Peyer's patch (tissue), 4 donors: ENCODE measurements at regions not wholly inside any gene's neighbourhood (a gene's known extent, or its start where the extent isn't known, plus 50 kb on each side); places are given as distances from the start of the nearest gene placed in this dataset.

Source experiments
- DNase-seq, 3 donors: peaks; one replicate each; pipeline ENCODE4 v3.0.0-alpha.2; 2017 to 2019
- H3K27ac ChIP-seq, 4 donors: fragments of 200-600 bp; sonication (generic); one replicate each; pipeline ENCODE4 v1.5.1; 2016 to 2019
- H3K27me3 ChIP-seq, 2 donors: fragments of 200-600 bp; sonication (generic); one replicate each; pipeline ENCODE4 v1.5.1; 2019
- H3K36me3 ChIP-seq, 3 donors: fragments of 200-600 bp; sonication (generic); one replicate each; pipeline ENCODE4 v1.5.1; 2016 to 2019
- H3K4me1 ChIP-seq, 4 donors: fragments of 200-600 bp; sonication (generic); one replicate each; pipeline ENCODE4 v1.5.1; 2016 to 2019
- H3K4me3 ChIP-seq, 4 donors: fragments of 200-600 bp; sonication (generic); 1 replicate in 3 of 4; 2 replicates in 1 of 4; pipeline ENCODE4 v1.5.1; 2016 to 2019; ENCODE audit warnings: mild to moderate bottlenecking in 1 of 4
- H3K9me3 ChIP-seq, 4 donors: fragments of 200-600 bp; sonication (generic); one replicate each; pipeline ENCODE4 v1.5.1; 2016 to 2019; ENCODE audit warnings: mild to moderate bottlenecking in 1 of 4
- CTCF ChIP-seq, 6 experiments: fragments of 450-650 bp in 4 of 6; fragments of 200-600 bp in 2 of 6; sonication (generic) in 1 of 6; IDR thresholded peaks; one replicate each; pipeline ENCODE4 v1.5.1; 2017 to 2019; ENCODE audit warnings: antibody characterized with exemption in 6 of 6, mild to moderate bottlenecking in 3 of 6, moderate library complexity in 1 of 6
- POLR2A ChIP-seq, 2 donors: fragments of 450-650 bp; IDR thresholded peaks; one replicate each; pipeline ENCODE4 v1.5.1; 2017; ENCODE audit warnings: antibody characterized with exemption in 2 of 2, mild to moderate bottlenecking in 2 of 2, moderate library complexity in 2 of 2

- Histone ChIP-seq H3K36me3 (no peaks in the 10 kb centered on the region), H3K4me1 (no peaks in the 10 kb centered on the region), H3K27me3 (no peaks in the 10 kb centered on the region), H3K9me3 (no peaks in the 10 kb centered on the region), H3K27ac (no peak overlapping the region), H3K4me3 (no peak overlapping the region)
- TF ChIP-seq POLR2A (IDR thresholded peaks at IDR 0.05) (no peak), CTCF (IDR thresholded peaks at IDR 0.05) (no peak)
- DNase-seq, result no peak
These were observed 365.1 kb upstream of the MTPN start for GRCh38 chr7:136342251-136342650.

- no peak for DNase-seq
- H3K9me3 ChIP-seq, result no peaks in the 10 kb centered on the region
- H3K4me3 ChIP-seq, result no peak overlapping the region
- TF ChIP-seq POLR2A (IDR thresholded peaks at IDR 0.05) (no peak), CTCF (IDR thresholded peaks at IDR 0.05) (no peak)
- H3K36me3 ChIP-seq, result no peaks in the 10 kb centered on the region
- H3K27ac ChIP-seq, result no peak overlapping the region
- H3K27me3 ChIP-seq, result no peaks in the 10 kb centered on the region
- no peaks in the 10 kb centered on the region for H3K4me1 ChIP-seq
These were observed 362.3 kb upstream of the MTPN start for GRCh38 chr7:136339464-136339863.

GRCh38 chr7:136336932-136337331 lies 359.8 kb upstream of the MTPN start:
- Histone ChIP-seq H3K4me3 (no peak overlapping the region), H3K27me3 (no peaks in the 10 kb centered on the region), H3K4me1 (no peaks in the 10 kb centered on the region), H3K27ac (no peak overlapping the region), H3K9me3 (no peaks in the 10 kb centered on the region), H3K36me3 (no peaks in the 10 kb centered on the region)
- TF ChIP-seq CTCF (IDR thresholded peaks at IDR 0.05), result no peak
- TF ChIP-seq POLR2A (IDR thresholded peaks at IDR 0.05), result no peak
- DNase-seq, result no peak

GRCh38 chr7:136333636-136334035 lies 356.5 kb upstream of the MTPN start:
- no peak for DNase-seq
- H3K36me3 ChIP-seq, result no peaks in the 10 kb centered on the region
- H3K4me1 ChIP-seq, result no peaks in the 10 kb centered on the region
- no peaks in the 10 kb centered on the region for H3K9me3 ChIP-seq
- no peaks in the 10 kb centered on the region for H3K27me3 ChIP-seq
- TF ChIP-seq POLR2A (IDR thresholded peaks at IDR 0.05) (no peak), CTCF (IDR thresholded peaks at IDR 0.05) (no peak)
- H3K4me3 ChIP-seq, result no peak overlapping the region
- no peak overlapping the region for H3K27ac ChIP-seq

- no peak overlapping the region for H3K27ac ChIP-seq
- TF ChIP-seq POLR2A (IDR thresholded peaks at IDR 0.05) (no peak), CTCF (IDR thresholded peaks at IDR 0.05) (no peak)
- no peaks in the 10 kb centered on the region for H3K9me3 ChIP-seq
- no peaks in the 10 kb centered on the region for H3K4me1 ChIP-seq
- H3K4me3 ChIP-seq, result no peak overlapping the region
- no peak for DNase-seq
- H3K27me3 ChIP-seq, result no peaks in the 10 kb centered on the region
- no peaks in the 10 kb centered on the region for H3K36me3 ChIP-seq
These were observed 349.0 kb upstream of the MTPN start for GRCh38 chr7:136326045-136326609.

- no peak for DNase-seq
- no peaks in the 10 kb centered on the region for H3K4me1 ChIP-seq
- TF ChIP-seq CTCF (IDR thresholded peaks at IDR 0.05), result no peak
- no peak for TF ChIP-seq POLR2A (IDR thresholded peaks at IDR 0.05)
- no peak overlapping the region for H3K4me3 ChIP-seq
- no peaks in the 10 kb centered on the region for H3K27me3 ChIP-seq
- peaks cover 0 to under 1% (median 0%) of the 10 kb centered on the region in 4 donors for H3K9me3 ChIP-seq
- H3K36me3 ChIP-seq, result no peaks in the 10 kb centered on the region
- no peak overlapping the region for H3K27ac ChIP-seq
These were observed 348.4 kb upstream of the MTPN start for GRCh38 chr7:136325578-136325977.
